NOMO-1 (cell line): ENCODE measurements at regions not wholly inside any gene's neighbourhood (a gene's known extent, or its start where the extent isn't known, plus 50 kb on each side); places are given as distances from the start of the nearest gene placed in this dataset.

Experiments
- DNase-seq, 2 experiments: peaks; one replicate each; lab custom pipeline; 2025; ENCODE audit not compliant: unreplicated experiment in 2 of 2; lab: John Stamatoyannopoulos, UW

DNA sequence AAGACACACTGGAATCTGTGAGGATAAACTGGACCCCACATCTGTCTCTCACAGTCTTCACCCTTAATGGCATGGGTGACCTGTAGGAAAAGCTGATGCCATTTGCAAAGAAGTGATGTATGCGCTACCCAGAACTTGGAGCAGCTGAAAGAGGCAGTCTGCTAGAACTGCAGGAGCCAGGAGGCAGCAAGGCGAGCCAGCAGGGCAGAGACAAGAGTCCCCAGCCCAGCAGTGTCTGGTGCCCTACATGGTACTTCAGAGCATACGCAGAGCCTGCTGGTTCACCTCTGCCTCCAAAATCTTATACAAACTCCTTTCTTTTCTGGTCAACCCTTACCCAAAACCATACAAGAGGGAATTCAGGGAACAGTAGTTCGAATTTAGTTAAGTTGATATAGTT, 683.1 kb upstream of the RAB6C start:
- DNase-seq = no peak

DNA sequence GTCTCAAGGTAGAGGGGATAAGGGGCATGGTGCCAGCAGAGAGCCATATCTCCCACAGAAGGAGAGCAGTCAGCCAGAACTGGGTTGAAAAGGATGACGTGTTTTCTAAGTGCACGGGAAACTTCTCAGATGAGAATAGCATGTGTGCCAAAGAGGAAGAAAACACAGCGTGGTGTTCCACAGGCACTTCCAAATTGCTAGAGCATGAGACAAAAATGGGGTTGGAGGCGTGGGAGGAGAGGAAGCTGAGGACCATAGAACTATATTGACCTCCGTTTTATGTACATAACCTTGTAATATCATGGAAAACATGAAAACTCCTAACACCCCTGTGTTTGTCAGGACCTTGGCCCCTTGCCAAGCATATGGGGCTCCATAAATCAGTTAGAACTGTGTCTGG, 682.7 kb upstream of the RAB6C start:
- DNase-seq = no peak

DNA sequence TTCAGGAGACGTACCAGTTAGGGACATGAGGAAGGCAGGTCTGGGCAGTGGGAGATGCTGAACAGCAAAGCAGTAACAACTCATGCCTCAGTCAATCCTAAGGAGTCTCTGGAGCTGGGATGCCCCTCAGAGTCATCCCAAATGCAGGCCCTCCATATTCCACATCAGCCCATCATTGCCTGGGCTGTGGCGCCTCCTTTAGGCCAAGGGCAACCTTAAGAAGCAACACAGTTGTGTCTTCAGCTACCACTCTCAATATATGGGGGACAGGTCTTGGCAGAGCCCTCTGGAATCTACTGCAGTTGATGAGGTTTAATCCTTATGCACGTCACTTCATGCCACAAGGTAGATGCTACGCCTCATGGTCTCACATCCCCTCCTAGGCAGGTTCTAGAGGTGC, 682.0 kb upstream of the RAB6C start:
- DNase-seq = no peak

DNA sequence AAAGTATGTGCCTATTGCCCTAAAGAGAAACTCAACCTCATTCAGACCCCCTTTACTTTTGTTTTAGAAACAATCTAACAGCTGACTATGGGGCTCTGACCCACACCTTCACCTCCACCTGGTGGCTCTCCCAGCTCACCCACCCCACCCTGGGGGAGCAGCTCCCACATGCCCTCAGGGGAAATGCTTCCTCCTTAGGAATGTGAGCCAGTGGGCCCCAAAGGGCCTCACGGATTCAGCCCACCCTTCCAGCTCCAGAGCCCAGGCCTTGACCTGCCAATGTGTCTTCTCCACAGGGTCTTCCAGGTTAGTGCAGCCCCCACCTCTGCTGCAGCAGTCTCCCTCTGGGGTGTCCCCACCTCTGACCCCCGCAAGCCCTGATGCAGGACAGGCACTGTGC, 680.1 kb upstream of the RAB6C start:
- no peak for DNase-seq

DNA sequence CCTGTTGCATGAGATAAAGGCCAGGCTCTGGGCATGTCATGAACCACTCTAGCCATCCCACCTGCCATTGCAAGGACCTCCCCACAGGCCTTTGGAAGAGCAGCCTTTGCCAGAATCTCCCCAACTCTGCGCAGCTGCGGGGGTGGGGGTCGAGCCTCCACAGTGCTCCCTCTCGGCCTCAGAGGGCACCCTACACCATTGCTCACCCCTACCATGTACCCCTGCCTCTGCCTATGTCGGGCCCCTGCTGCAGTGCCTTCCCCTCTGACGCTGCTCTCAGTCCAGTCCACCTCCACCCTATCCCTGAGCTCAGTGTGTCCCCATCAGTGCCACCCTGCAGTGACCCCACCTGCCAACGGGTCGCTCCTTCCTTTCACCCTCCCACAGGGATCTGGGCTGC, 679.7 kb upstream of the RAB6C start:
- DNase-seq = no peak

DNA sequence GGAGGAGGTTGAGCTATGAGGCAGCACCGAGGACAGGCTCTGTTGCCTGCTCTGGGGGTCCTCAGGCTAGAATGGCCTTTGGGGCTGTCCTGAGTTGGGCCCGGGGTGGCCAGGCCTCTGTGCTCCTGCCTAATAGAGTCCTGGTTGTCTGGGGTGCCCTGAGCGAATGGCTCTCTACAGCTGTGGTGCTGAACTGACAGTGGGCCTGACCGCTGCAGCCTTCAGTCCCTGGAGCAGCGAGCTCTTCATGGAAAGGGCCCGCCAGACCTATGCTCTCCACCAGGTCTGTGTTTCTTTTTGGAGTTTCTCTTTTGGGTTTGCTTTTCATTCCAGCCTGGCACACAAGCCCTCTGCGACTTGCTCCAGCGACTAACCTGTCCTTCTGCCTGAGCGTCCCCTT, 679.0 kb upstream of the RAB6C start:
- DNase-seq = no peak

DNA sequence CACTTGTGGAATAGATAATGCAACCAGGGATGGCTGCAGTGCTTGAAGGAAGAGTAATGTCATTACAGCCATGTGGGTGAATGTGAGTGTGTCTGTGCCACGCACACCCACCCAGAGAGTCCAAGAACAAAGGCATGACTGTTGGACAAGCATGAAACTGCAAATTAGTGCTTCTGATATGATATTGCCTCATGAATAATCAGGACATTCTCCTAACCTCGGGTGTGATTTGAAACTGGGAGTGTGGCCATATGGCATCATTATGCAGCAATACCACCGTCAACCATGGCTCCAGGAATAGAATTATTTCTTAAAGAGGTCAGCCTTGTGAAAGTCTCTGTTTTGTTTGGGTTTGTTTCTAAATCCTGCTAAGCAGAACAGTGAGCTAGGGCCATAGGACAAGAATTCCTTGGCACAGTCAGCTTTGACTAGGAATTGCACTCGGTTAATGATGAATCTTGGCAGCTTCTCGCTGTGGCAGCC, 678.0 kb upstream of the RAB6C start:
- DNase-seq = no peak

DNA sequence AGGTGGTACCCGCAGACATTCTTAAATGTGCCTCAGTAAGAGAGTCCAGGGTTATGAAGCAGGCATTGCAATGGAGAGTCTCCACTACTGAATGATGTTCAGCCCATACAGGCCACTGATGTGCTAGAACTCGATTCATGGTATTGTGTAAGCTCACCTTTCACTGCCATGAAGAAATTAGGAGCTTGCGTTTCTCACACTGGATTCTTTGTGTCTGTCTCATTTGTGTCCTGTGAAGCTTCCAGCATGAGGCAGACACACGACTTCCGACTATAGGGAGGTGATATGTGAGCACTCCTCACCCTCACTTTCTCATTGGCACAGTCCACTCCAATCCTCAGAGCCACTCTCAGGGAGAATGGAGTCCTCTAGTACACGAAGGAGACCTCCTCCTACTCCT, 677.4 kb upstream of the RAB6C start:
- no peak for DNase-seq

DNA sequence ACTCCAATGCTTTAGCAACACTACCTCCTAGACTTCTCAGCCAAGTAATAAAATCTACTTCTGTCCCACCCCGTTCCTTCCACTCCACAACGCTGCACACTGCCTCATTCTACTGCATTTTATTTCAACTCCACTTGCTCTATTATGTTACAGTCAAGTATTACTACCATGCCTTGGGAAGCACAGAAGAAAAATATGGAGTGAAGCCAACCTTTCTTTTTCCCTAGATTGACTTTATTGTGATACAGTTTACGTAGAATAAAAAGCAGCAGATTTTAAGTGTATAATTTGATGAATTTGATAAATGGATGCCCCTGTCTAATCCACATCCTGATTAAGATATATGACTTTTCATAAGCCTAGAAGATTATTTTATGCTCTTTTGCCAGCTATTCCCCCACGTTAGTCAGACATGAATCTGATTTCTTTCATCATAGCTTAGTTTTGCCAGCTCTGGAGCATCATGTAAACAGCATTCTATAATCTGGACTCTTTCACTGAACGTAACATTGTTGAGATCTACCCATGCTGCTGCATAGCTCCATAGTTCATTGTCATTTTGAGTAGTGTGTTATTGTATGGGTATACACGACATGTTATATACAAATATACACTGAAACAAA, 676.8 kb upstream of the RAB6C start:
- no peak for DNase-seq

DNA sequence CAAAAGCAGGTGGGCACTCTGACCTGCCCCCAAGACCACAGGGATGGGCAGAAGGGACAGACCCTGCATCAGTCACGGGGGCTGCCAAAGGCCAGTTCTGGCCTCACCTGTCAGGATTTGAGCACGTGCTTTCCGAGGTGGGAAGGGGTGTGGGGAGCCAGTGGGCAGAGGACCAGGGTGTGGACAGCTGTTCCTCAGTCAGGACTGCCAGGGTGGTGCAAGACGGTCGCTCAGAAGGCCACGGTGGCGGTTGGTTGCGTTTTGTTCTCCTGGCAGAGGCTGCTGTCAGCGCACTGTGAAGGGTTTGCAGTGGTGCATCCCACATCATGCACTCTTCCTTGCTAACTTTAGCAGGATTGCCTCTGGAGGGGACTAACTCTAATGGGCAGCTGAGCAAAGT, 665.3 kb upstream of the RAB6C start:
- DNase-seq = no peak

DNA sequence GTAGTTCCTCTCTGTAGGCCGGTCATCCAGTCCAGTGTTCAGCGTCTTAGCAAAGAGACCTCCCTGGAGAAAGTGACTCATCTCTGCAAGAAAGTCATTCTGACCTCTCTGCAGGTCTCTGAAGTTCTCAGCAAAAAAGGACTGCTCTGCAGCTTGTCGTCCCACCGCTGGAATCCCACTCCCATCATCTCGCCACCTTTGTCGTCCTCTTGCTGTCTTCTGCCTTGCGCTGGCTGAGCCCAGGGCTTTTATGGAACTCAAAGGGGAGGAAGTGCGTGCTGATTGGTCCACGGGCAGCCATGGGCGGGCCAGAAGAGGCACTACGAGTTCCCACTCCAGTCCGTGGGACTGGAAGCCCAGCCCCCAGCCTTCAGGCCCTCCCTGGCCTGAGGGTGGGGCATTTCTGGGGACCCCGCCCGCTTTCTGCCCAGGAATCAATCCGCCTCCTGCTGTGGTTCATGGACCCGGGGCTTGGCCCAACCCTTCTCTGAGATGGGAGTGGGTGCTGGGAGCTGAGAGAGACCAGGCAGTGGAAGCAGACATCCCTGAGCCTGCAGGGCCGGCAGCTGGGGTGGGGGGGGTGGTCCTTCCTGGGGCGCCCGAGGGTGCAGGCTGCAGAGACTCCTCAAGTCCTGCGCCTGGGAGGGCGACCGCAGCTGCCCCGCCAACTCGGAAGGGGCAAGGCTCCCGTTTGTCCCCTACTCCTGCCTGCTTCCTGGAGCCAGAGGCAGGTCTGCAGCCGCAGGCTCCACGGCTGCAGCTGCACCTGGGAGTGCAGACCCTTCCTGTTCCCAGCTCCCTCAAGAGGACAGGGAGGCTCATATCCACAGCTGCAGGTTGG, 660.7 kb upstream of the RAB6C start:
- DNase-seq = no peak

DNA sequence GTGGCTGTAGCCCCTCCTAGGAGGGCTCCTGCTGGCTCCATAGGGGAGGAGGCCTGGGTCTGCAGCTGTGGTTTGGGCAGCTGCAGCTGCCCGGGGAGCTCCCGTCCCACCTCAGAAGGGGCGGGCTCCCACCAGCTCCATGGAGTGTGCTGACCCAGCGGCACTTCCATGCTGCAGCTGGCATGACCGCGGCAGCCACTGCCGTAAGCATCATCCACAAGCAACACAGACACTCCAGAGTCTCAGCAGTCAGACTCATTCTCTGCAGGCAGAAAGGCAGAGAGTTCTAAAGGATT, 660.1 kb upstream of the RAB6C start:
- DNase-seq = no peak

DNA sequence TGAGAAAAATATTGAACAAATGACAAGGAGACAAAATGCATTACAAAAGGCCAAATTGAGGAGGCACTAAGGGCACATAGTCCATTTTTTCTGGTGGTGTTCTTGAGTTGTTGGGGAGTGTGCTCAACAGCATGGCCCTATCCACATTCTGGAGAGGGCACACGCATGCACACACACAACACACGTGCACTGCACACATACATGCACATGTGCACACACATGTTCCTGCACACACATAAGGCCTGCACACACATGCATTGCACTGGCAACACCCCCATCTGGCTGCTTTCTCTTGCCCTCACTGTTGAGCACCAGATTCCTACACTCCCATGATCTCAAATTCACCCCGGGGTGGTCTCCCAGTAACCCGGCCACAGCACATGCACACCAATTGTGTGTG, 659.2 kb upstream of the RAB6C start:
- no peak for DNase-seq

DNA sequence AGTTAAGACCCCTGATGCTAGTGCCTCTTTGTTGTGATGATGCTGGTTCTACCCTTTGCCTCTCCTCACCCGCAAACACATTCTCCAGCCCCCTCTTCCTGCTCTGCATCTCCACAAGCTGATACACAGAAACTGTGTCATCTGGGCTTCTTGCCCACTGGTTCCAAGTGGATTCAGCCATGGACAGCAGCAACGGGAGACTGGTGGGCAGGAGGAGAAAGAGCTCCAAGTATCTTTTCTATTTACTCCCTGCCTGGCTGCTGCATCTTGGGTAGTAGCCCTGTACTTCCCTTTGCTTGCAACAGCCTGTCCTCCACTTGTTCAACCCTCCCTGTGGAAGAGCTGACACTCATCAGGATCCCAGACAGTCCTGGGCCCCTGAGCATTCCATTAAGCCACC, 655.1 kb upstream of the RAB6C start:
- no peak for DNase-seq

DNA sequence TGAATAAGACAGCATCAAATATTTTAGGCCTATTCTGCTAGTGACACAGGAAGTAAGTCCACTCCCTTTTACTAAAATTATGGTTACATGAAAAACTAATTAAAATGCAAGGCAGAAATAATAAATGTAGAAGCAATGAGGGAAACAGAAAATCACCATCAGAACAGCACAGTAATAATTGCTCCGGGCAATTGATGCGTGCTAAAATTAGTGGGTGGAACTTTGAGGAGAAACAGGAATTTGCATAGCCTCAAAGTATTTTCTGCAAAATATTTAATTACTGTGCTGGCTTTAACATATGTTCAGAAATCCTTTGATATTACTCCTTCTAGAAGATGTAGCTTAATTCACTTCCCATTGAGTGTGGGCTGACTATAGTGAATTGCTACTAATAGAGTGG, 654.3 kb upstream of the RAB6C start:
- no peak for DNase-seq

DNA sequence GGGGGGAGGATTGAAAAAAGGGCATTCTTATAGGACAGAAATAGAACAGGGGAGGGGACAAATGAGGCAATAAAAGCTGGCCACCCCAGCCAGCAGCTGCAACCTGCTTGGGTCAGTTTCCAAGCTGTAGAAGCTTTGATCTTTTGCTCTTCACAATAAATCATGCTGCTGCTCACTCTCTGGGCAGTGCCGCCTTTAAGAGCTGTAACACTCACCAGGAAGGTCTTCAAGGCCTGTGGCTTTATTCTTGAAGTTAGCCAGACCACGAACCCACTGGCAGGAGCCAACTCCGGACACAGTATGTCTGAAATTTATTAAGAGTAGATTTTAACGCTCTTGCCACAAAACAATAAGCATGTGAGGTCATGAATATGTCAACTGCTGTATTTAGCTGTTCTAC, 649.9 kb upstream of the RAB6C start:
- DNase-seq = no peak

DNA sequence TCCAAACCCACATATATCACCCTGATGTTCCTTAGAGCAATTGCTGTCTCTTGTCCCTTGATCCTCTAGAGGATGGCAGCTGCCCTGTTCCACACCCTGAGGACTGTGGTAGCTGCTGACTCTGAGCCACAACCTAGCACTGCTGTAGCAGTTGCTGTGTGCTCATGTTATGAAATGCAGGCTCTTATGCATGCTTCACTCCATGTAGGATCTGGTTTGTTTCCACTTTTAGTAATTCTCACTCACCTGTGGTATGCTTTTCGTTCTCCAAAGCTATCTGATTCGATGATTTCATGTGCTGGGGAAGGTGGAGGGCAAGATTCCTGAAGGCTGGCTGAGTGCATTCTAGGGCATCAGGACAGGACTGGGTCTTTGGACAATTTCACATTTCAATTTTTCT, 649.0 kb upstream of the RAB6C start:
- DNase-seq = no peak

DNA sequence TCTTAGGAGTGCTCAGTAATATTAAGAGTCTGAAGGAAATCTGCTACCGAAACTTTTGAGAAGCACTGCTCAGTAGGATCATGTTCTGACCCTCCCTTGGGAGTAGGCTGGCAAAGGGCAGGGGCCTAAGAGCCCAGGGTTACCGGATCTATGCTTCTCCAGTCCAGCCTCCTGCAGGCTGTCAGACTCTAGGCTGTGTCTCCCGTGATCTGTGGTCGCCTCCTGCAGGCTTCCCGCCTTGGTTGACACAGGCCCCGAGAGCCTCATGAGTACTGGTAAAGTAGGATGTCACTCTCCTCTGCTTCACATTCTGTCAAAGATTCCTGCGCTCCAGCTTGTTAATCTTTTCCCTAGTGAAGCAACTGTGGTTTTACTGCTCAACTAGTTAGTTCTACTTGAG, 647.8 kb upstream of the RAB6C start:
- no peak for DNase-seq

DNA sequence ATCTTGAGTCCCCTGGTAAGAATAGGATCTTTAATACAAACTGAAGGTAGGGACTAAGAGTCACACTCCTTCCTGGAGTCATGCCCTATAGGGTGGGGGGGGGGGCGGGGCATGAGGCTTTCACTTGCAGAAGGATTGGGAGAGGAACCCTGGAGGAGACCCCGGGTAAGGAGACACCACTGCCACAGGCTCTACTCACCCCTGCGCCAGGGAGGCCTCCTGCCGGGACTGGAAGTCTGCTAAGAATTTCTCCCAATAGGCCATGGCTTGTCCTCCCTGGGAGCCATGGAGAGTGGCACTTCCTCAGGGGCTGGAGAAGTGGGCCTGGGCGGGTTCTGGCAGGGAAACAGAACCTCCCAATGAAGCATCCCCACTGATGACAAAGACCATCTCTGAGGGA, 645.3 kb upstream of the RAB6C start:
- no peak for DNase-seq

DNA sequence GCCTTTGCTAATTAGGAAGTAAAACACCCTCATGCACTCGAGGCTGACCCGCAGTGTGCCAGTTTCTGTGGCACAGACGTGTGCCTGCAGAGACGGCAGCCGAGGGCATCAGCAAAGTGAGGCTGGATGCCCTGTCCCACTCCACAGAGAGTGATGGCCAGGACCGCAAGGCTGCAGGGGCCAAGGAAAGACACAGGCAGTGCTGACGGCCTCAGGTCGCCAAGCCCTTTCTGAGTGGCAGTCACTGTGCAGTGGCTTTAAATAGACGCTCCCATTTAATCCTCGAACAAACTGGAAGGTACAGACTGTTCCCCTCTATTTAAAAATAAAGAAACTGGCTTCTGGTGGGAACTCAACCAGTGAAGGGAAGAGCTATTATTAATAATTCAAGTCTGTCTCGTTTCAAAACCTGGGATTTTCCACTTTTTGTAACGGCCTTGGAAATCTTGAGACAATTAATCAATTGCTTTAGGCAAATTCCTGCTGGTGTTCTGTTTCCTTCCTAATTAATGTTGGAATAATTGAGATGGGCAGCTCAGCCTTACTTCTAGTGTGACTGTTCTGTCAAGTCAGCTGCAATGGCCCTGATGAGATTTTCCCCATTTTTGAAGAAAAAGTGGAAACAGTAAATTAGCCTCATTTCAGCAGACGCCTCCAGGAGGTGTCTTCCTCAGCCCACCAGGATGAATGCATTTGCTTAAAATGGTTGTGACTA, 644.6 kb upstream of the RAB6C start:
- no peak for DNase-seq

DNA sequence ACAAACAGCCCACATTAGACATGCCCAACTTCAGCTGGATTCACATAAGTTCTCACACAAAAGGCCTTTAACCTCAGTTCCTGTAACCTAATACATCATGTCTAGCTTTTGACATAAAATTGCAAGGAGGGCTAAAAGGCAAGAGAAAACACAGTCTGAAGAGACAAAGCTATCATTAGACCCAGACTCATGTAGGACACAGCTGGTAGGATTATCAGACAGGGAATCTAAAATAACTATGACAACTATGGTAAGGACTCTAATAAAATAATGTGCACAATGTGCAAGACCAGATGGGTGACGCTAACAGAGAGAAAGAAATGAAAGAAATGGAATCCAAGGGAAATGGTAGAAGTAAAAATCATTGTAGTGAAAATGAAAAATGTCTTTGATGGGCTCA, 643.2 kb upstream of the RAB6C start:
- no peak for DNase-seq

DNA sequence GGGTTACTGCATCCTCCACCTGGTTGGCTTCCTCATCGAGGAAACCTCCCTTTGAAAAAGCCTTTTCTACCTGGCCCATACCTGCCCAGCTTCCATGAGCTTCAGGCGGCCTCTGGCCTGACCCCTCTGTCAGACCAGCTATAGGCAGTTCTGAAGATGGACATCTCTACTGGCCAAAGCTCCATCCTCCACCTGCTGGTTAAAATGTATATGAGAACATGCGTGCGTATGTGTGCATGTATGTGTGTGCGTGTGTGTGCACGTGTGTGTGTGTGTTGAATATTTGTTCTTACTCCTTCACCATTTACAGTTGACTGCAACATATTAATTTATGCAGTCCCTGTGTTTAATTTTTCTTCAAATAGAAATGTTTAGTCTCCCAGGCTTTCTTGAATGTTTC, 642.4 kb upstream of the RAB6C start:
- DNase-seq = no peak
